NT2/D1 (cell line): ENCODE measurements at regions not wholly inside any gene's neighbourhood (a gene's known extent, or its start where the extent isn't known, plus 50 kb on each side); places are given as distances from the start of the nearest gene placed in this dataset.
A peak's percentile ranks its signal among the peaks of the same experiment; 100 is the strongest.
"Not testable (repeated sequence)": the region's sequence is repeated elsewhere in the genome, so short reads cannot be mapped to it uniquely, and the experiment has no call there.

Source experiments
- DNase-seq: peaks from one replicate; pipeline ENCODE4 v3.0.0-alpha.2; 2011; ENCODE audit warnings: low read depth, low spot score
- H3K27me3 ChIP-seq: 2 replicates; pipeline ENCODE4 v1.6.0; 2011; ENCODE audit warnings: mild to moderate bottlenecking; ENCODE audit not compliant: insufficient read length, insufficient read depth
- H3K36me3 ChIP-seq: 2 replicates; pipeline ENCODE4 v1.6.1; 2011; ENCODE audit warnings: mild to moderate bottlenecking, low read length, mixed read lengths; ENCODE audit not compliant: insufficient read depth, insufficient read length
- H3K4me1 ChIP-seq: 2 replicates; pipeline ENCODE4 v1.5.1; 2011; ENCODE audit not compliant: insufficient read depth, insufficient read length
- H3K4me3 ChIP-seq: 2 replicates; pipeline ENCODE4 v1.5.1; 2011; ENCODE audit warnings: low read depth; ENCODE audit not compliant: insufficient read length
- H3K9ac ChIP-seq: 2 replicates; pipeline ENCODE4 v1.6.0; 2011; ENCODE audit warnings: low read depth; ENCODE audit not compliant: insufficient read length
- H3K9me3 ChIP-seq: 2 replicates; pipeline ENCODE4 v1.5.1; 2011; ENCODE audit warnings: mild to moderate bottlenecking, low read length; ENCODE audit not compliant: insufficient read depth
- SUZ12 ChIP-seq: IDR thresholded peaks from 2 replicates; pipeline ENCODE4 v1.6.1; 2011; ENCODE audit not compliant: insufficient read length, insufficient read depth; ENCODE audit errors: extremely low read depth
- YY1 ChIP-seq: IDR thresholded peaks from 2 replicates; pipeline ENCODE4 v1.6.1; 2011; ENCODE audit not compliant: insufficient read length, insufficient read depth
- ZNF274 ChIP-seq: IDR thresholded peaks from 2 replicates; pipeline ENCODE4 v1.6.1; 2011; ENCODE audit warnings: mild to moderate bottlenecking, low read depth, low read length

DNA sequence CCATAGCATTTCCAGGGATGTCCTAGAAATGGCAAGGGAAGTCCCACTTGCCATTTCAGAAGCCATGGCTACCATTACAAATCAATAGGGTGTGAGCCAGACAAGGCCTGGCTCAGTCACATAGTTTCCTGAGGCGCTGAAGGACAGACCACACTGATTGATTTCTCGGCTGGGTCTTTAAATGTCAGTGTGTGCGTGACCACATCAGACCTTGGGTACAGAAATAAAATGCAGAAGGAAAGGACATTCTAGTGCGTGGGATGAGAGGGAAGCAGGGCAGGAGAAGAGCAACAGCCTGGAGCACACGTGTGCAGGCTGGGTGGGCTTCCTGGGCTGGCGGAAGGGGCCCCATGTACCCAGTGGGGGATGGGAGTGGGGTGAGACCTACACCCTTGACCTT, 58.7 kb upstream of the LYRM9 start:
- no peaks in the 10 kb centered on the region for H3K27me3 ChIP-seq
- DNase-seq, result no peak

DNA sequence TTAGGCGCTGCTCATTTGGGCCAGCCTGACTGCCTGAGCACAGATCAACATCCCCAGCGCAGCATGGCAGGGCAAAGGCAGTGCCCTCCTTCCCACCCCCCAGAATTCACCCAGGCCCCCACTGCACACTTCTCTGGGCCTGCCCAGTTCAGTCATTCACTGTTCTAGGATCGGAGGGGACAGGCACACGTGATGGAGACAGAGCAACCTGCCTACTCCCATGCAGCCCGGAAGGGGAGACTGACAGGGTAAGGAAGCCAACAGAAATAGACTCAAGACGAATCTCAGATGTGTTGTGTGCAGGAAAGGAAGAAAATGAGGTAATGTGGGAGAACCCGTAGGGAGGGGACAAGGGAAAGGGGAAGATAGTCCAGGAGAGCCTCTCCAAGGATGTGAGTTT, 59.2 kb upstream of the LYRM9 start:
- DNase-seq, result no peak
- TF ChIP-seq YY1 (no peak), ZNF274 (no peak), SUZ12 (no peak)
- H3K4me3 ChIP-seq, result no peak overlapping the region
- no peak overlapping the region for H3K9ac ChIP-seq
- H3K4me1 ChIP-seq, result peaks cover 7% of the 10 kb centered on the region
- no peaks in the 10 kb centered on the region for H3K27me3 ChIP-seq
- no peaks in the 10 kb centered on the region for H3K9me3 ChIP-seq
- no peaks in the 10 kb centered on the region for H3K36me3 ChIP-seq

More for the DNA sequence above, 58.7 kb upstream of the LYRM9 start:
- H3K9ac ChIP-seq, result no peak overlapping the region
- no peak for TF ChIP-seq ZNF274
- TF ChIP-seq YY1, result no peak
- TF ChIP-seq SUZ12, result no peak
- H3K4me3 ChIP-seq, result no peak overlapping the region
- H3K9me3 ChIP-seq, result no peaks in the 10 kb centered on the region
- H3K4me1 ChIP-seq, result peaks cover 4% of the 10 kb centered on the region
- no peaks in the 10 kb centered on the region for H3K36me3 ChIP-seq

DNA sequence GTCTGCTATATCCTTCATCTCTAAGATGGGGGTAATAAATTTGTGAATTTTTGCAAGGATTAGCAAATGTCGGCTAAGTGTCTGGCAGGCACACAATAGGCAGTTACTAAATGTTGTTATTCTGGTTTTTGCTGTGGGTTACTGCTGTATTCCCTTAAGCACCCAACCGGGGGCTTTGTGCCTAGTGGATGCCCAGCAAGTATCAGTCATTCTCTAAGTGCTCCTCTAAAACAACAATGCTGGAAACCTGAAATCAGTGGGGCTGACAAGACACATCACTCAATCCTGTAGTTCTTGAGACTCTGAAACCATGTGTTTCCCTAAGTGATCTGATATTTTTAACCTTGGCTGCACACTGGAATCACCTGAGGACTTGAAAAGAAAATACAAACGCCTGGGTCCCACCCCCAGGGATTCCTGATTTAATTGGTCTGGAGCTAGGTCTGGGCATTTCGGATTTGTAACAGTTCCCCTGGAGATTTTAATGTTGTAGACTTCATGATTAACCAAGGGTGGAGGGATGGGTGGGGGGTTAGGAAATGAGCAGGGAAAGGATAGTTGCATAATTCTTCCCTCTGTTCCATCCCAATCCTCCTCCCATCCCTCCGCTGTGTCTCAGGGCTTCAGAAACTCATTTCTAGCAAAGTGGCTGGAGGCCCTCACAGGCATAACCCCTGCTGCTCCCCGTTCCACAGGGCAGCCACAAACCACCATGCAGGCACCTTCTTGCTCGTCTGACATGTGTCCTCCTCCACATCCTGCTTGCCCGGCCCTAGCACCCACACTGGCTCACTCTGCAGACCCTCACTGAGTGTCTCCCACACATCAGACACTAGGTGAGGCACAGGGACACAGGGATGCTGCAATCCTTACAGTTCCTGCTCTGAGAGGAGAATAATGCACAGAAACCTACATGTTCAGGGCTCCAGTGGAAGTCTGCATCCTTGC, 61.7 kb upstream of the LYRM9 start:
- H3K4me3 ChIP-seq, result no peak overlapping the region
- H3K4me1 ChIP-seq, result peaks cover 7% of the 10 kb centered on the region
- H3K27me3 ChIP-seq, result no peaks in the 10 kb centered on the region
- H3K9ac ChIP-seq, result no peak overlapping the region
- DNase-seq, result no peak
- H3K36me3 ChIP-seq, result no peaks in the 10 kb centered on the region
- TF ChIP-seq SUZ12, result no peak
- no peak for TF ChIP-seq YY1
- no peak for TF ChIP-seq ZNF274
- no peaks in the 10 kb centered on the region for H3K9me3 ChIP-seq

DNA sequence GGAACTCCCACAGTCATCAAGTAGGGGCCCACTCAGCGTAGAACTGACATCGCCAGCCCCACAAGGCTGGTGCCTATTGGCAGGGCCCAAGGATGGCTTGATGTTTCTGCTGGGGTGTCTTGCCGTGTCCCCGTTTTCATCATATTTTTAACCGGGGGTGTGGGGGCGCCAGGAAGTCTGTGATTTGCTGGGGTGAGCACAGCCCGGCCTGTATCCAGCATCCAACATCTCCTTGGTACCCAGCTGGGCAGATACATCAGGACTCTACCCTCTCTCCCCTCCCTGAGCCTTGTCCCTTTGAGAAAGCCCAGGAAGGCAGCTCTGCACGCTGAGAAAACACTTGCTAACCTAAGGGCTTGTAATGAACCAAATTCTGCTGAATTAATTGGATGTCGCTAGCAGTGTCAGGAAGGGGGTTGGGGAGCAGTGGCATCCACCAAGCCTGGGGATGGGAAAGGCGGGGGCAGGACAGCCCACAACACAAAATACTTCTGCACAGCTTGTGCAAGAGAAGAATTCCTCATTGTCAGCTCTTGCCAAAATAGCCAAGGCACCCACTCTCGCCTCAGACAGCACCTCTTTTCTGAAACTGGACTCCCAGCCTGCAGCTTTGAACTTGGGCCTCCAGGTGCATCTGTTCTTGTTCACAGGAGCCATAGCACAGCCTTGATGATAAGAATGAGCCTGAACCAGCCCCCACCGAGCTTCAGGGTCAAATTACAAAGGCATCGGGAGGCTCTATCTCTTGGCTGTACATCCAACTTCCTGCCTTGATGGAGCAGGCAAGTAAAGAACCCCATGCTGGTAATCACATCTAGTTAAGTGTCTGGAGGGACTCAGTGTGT, 63.7 kb upstream of the LYRM9 start:
- Histone ChIP-seq H3K9me3 (no peaks in the 10 kb centered on the region), H3K4me3 (no peak overlapping the region), H3K36me3 (no peaks in the 10 kb centered on the region), H3K4me1 (peaks cover 7% of the 10 kb centered on the region), H3K9ac (no peak overlapping the region), H3K27me3 (no peaks in the 10 kb centered on the region)
- DNase-seq, result peak; percentile 23
- TF ChIP-seq ZNF274 (no peak), SUZ12 (no peak), YY1 (no peak)

DNA sequence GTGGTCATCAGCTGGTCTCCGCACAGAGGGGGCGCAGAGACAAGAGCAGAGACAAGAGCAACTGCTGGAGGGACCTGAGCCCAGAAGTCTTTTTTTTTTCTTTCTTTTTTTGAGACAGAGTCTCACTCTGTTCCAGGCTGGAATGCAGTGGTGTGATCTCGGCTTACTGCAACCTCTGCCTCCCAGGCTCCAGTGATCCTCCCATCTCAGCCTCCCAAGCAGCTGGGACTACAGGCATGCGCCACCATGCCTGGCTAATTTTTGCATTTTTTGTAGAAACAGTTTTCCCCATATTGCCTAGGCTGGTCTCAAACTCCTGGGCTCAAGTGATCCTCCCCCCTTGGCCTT, 64.3 kb upstream of the LYRM9 start:
- not testable (repeated sequence) for H3K9ac ChIP-seq, H3K36me3 ChIP-seq, H3K4me3 ChIP-seq, DNase-seq, H3K27me3 ChIP-seq, H3K4me1 ChIP-seq, H3K9me3 ChIP-seq

DNA sequence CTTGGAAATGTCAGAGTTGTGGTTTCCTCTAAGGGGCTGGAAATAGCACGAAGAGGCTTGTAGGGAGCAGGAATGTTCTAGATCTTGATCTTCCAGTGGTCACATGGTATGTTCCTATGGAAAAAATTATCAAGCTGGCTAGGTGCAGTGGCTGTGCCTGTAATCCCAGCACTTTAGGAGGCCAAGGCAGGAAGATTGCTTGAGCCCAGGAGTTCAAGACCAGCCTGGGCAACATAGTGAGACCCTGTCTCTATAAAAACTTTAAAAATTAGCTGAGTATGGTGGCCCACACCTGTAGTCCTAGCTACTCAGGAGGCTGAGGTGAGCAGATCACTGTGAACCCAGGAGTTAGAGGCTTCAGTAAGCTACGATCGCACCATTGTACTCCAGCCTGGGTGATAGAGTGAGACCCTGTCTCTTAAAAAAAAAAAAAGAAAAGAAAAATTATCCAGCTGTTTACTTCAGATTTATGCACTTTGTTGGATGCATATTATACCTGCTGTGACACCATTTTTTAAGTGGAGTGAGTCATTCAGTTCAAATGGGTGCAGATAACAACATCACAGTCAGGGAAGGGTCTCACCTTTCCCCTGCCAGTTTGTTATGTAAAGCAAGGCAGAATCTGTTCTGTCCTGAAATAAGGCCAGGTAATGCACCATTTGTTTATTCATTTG, 65.7 kb upstream of the LYRM9 start:
- Histone ChIP-seq H3K9me3 (no peaks in the 10 kb centered on the region), H3K9ac (no peak overlapping the region), H3K4me1 (peaks cover 7% of the 10 kb centered on the region), H3K4me3 (no peak overlapping the region), H3K36me3 (no peaks in the 10 kb centered on the region), H3K27me3 (no peaks in the 10 kb centered on the region)
- DNase-seq, result peak; percentile 3
- TF ChIP-seq ZNF274 (no peak), SUZ12 (no peak), YY1 (no peak)

DNA sequence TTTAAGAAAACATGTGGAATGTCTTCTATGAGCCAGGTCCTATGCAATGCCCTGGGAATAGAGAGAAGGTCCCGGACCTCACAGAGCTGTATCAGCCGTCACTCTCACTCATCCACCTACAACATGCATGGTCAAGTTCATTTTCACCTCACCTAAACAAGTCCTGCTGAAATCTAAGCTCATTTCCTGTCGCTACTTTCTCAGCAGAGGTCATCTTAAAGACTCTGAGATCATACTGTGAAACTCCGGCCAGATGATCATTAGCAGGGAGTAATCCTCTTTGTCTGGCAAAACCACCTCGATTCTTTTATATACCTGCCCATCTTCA, 66.2 kb upstream of the LYRM9 start:
- no peak for TF ChIP-seq YY1
- TF ChIP-seq ZNF274, result no peak

More for the DNA sequence above, 66.2 kb upstream of the LYRM9 start:
- Histone ChIP-seq H3K36me3 (no peaks in the 10 kb centered on the region), H3K4me3 (no peak overlapping the region), H3K9me3 (no peaks in the 10 kb centered on the region), H3K9ac (no peak overlapping the region), H3K27me3 (no peaks in the 10 kb centered on the region), H3K4me1 (peaks cover 7% of the 10 kb centered on the region)
- DNase-seq, result peak; percentile 11
